Esophagus squamous epithelium (tissue), 5 donors: ENCODE measurements at regions not wholly inside any gene's neighbourhood (a gene's known extent, or its start where the extent isn't known, plus 50 kb on each side); places are given as distances from the start of the nearest gene placed in this dataset.

ENCODE experiments used
- DNase-seq: peaks from one replicate; lab custom pipeline; 2025; lab: John Stamatoyannopoulos, UW
- H3K27ac ChIP-seq, 4 donors: fragments of 200-600 bp; sonication (generic); one replicate each; pipeline ENCODE4 v1.5.1; 2016 to 2019; ENCODE audit warnings: mild to moderate bottlenecking in 1 of 4
- H3K27me3 ChIP-seq, 4 donors: fragments of 200-600 bp; sonication (generic); 1 replicate in 3 of 4; 2 replicates in 1 of 4; pipeline versions ENCODE4 v1.5.1 to v1.6.0; 2017 to 2021; ENCODE audit warnings: antibody characterized with exemption in 1 of 4
- H3K36me3 ChIP-seq, 3 donors: fragments of 200-600 bp; sonication (generic); one replicate each; pipeline ENCODE4 v1.5.1; 2016 to 2019
- H3K4me1 ChIP-seq, 3 donors: fragments of 200-600 bp; sonication (generic); one replicate each; pipeline ENCODE4 v1.5.1; 2017 to 2019
- H3K4me3 ChIP-seq, 4 donors: fragments of 200-600 bp; sonication (generic); 1 replicate in 3 of 4; 2 replicates in 1 of 4; pipeline ENCODE4 v1.5.1; 2016 to 2019; ENCODE audit warnings: mild to moderate bottlenecking in 2 of 4, moderate library complexity in 1 of 4
- H3K9me3 ChIP-seq, 3 donors: fragments of 200-600 bp; sonication (generic); one replicate each; pipeline ENCODE4 v1.5.1; 2016 to 2019
- CTCF ChIP-seq, 6 experiments: fragments of 450-650 bp in 4 of 6; fragments of 200-600 bp in 2 of 6; sonication (generic) in 2 of 6; IDR thresholded peaks; one replicate each; pipeline ENCODE4 v1.5.1; 2016 to 2019; ENCODE audit warnings: antibody characterized with exemption in 6 of 6, mild to moderate bottlenecking in 4 of 6, moderate library complexity in 4 of 6
- POLR2A ChIP-seq, 4 donors: fragments of 450-650 bp; IDR thresholded peaks; one replicate each; pipeline ENCODE4 v1.6.1; 2017; ENCODE audit warnings: antibody characterized with exemption in 4 of 4, mild to moderate bottlenecking in 4 of 4, moderate library complexity in 3 of 4
- WGBS, 2 donors: methylation state at CpG; one replicate each; pipeline ENCODE4 v1.1.5; 2018; 5-methylcytosine and 5-hydroxymethylcytosine counted together
- intact Hi-C: fragments of 100-400 bp; cut with DNase I; formaldehyde crosslinking; loops from one replicate; pipeline ENCODE4 v1.15.0; 2022
- donor health status: DM: yes; HTN: yes; CAD: no.

DNA sequence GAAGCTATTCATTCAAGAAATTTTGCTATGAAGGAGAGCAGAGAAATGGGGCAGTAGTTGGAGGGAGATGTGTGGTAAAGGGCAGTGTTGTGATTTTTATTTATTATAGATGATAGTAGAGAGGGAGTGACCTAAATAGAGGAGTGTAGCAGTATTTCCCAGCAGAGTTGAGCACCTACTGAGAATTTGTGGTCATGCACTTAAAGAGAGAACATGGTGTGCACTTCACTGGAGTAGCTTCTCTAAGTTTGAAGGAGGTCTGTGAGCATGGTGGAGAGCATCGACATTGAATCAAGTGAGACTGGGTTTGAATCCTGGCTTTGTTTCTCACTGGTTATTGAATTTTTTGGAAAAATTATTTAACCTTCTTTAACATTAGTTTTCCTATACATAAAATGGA lies 129.2 kb downstream of the AQP4 start:
- WGBS, 2 donors = 88 to 95% methylated on average over 1 of the region's 1 CpG
- Histone ChIP-seq H3K27ac (no peak overlapping the region), H3K36me3 (no peaks in the 10 kb centered on the region), H3K27me3 (no peaks in the 10 kb centered on the region), H3K4me1 (no peaks in the 10 kb centered on the region), H3K9me3 (no peaks in the 10 kb centered on the region), H3K4me3 (no peak overlapping the region)
- intact Hi-C loops = no loop called here
- no peak for DNase-seq
- TF ChIP-seq POLR2A (IDR thresholded peaks at IDR 0.05) (no peak), CTCF (IDR thresholded peaks at IDR 0.05) (no peak)

DNA sequence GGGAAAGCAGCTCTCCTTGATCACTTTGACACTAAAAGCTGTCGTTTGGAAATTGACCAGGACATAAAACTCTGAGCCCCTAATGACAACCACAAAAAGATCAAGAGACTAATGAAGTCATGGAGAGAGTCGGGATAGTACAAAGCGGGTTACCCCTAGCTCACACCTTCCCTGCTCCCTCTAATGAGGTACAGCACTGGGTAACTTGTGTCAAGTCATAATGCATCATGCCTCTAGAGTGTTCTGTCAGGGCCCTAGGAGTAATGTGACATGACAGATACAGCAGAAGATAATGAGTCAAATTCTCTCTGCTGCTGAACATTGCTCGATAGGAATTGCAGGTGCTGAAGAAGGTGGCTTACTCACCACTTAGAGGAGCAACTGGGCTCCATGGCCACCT lies 130.7 kb downstream of the AQP4 start:
- H3K4me3 ChIP-seq = no peak overlapping the region
- H3K9me3 ChIP-seq = no peaks in the 10 kb centered on the region
- no peak overlapping the region for H3K27ac ChIP-seq
- H3K36me3 ChIP-seq = no peaks in the 10 kb centered on the region
- no peaks in the 10 kb centered on the region for H3K27me3 ChIP-seq
- no peaks in the 10 kb centered on the region for H3K4me1 ChIP-seq
- 59 to 68% methylated on average over 4 of the region's 4 CpGs for WGBS, 2 donors
- intact Hi-C loops = no loop called here
- no peak for DNase-seq
- TF ChIP-seq CTCF (IDR thresholded peaks at IDR 0.05) (no peak), POLR2A (IDR thresholded peaks at IDR 0.05) (no peak)

DNA sequence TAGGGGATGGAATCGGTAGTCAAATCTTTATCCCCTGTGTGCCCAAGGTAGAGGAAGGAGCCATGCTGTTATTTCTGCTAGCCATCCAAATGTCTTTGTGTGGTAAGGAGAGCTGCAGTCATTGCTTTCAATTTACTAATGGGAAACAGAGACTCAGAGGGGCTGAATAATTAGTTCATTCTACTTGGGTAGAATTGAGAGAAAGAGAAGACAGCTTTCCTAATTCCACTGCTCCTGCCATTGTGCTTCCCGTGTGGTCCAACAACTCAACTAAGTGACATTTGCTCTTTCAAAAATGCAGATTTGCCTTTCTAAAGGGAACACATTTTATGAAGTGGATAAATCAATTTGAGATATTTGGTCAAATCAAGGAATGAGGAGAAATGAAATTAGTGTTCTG lies 136.1 kb downstream of the AQP4 start:
- H3K4me1 ChIP-seq = no peaks in the 10 kb centered on the region
- intact Hi-C loops = no loop called here
- no peak for DNase-seq

DNA sequence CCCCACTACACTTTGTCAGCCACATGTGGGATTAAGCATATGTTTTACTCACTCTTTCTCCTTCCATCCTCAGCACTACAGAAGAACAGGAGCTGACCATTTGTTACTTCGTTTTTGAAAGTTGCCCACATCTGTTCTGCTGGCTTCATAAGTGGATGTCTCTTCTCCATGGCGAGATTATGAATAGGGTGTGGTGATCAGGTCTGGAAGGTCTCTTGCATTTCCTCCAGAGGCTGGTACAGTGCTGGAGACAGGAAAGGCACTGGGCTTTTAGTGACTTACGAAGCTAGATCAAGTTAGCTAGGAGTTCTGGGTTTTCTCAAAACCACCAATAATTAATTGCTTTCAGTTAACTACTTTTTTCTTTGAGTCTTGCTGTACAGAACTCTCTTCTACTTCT lies 136.5 kb downstream of the AQP4 start:
- DNase-seq = no peak
- no peak for TF ChIP-seq POLR2A (IDR thresholded peaks at IDR 0.05)
- no peak for TF ChIP-seq CTCF (IDR thresholded peaks at IDR 0.05)
- no peak overlapping the region for H3K4me3 ChIP-seq
- H3K9me3 ChIP-seq = no peaks in the 10 kb centered on the region
- intact Hi-C loops = no loop called here
- no peaks in the 10 kb centered on the region for H3K27me3 ChIP-seq
- no peaks in the 10 kb centered on the region for H3K4me1 ChIP-seq
- H3K27ac ChIP-seq = no peak overlapping the region
- H3K36me3 ChIP-seq = no peaks in the 10 kb centered on the region
- WGBS, 2 donors = 89 to 95% methylated on average over 2 to 3 of the region's 3 CpGs

More for the DNA sequence above, 136.1 kb downstream of the AQP4 start:
- H3K27ac ChIP-seq = no peak overlapping the region
- 83 to 93% methylated on average over 2 of the region's 2 CpGs for WGBS, 2 donors
- no peaks in the 10 kb centered on the region for H3K9me3 ChIP-seq
- H3K36me3 ChIP-seq = no peaks in the 10 kb centered on the region
- H3K27me3 ChIP-seq = no peaks in the 10 kb centered on the region
- TF ChIP-seq POLR2A (IDR thresholded peaks at IDR 0.05) (no peak), CTCF (IDR thresholded peaks at IDR 0.05) (no peak)
- H3K4me3 ChIP-seq = no peak overlapping the region

- no peak for TF ChIP-seq POLR2A (IDR thresholded peaks at IDR 0.05)
- no peak for TF ChIP-seq CTCF (IDR thresholded peaks at IDR 0.05)
- intact Hi-C loops = no loop called here
- Histone ChIP-seq H3K27ac (no peak overlapping the region), H3K36me3 (no peaks in the 10 kb centered on the region), H3K4me1 (peaks cover 0 to 6% (median 0%) of the 10 kb centered on the region in 3 donors), H3K4me3 (no peak overlapping the region), H3K27me3 (no peaks in the 10 kb centered on the region), H3K9me3 (no peaks in the 10 kb centered on the region)
- 39 to 50% methylated on average over 3 of the region's 3 CpGs for WGBS, 2 donors
- DNase-seq = no peak
Measured at GRCh38 chr18:26723981-26724380, 141.5 kb downstream of the AQP4 start.
